ENCODE measurements at regions not wholly inside any gene's neighbourhood (a gene's known extent, or its start where the extent isn't known, plus 50 kb on each side); places are given as distances from the start of the nearest gene placed in this dataset.

- TF ChIP-seq EZH2 (IDR thresholded peaks at IDR 0.05; ENCODE audit: borderline replicate concordance, low read length) (no peak), CTCF (IDR thresholded peaks at IDR 0.05; ENCODE audit: low read length) (no peak)
Observed at GRCh38 chr9:1456301-1457024, 406.3 kb downstream of the DMRT2 start.

All from OCI-LY1 (cell line).